HepG2 (cell line): ENCODE measurements at regions not wholly inside any gene's neighbourhood (a gene's known extent, or its start where the extent isn't known, plus 50 kb on each side); places are given as distances from the start of the nearest gene placed in this dataset.

Experiments used
- ATAC-seq: fragments of 200-7000 bp; cut with Tn5 transposase; 3 replicates; pipeline ENCODE4 v1.9.1; 2020; ENCODE audit warnings: mild to moderate bottlenecking, moderate library complexity
- BruUV-seq: library from RNA; stranded (reverse); fragments of 400-500 nt; replicated peaks from 2 replicates; lab custom pipeline; 2021; lab: Mats Ljungman, UMichigan
- CTCF ChIA-PET: fragments of 300-600 bp; formaldehyde crosslinking; extraction: SDS; loops from one replicate; lab custom pipeline; 2021; ENCODE audit warnings: low total read pairs, inconsistent platforms, low intra/inter-chr PET ratio; lab: Yijun Ruan, JAX
- POLR2A ChIA-PET: fragments of 350-600 bp; sonication (Branson Sonifier 250); formaldehyde crosslinking; loops from one replicate; lab custom pipeline; 2020; ENCODE audit warnings: antibody characterized with exemption, inconsistent platforms; lab: Yijun Ruan, JAX
- DNase-seq: peaks from one replicate; pipeline ENCODE4 v3.0.0-alpha.2; 2015; ENCODE audit warnings: low spot score
- FAIRE-seq: peaks from 3 replicates; lab custom pipeline; 2011; peaks lifted over from hg19 to GRCh38; lab: Jason Lieb, UNC
- H2AFZ ChIP-seq: one replicate; pipeline ENCODE4 v1.6.1; 2011; ENCODE audit warnings: low read length, inconsistent platforms
- H3K27ac ChIP-seq: fragments of 300-600 bp; 3 replicates; pipeline ENCODE4 v1.8.0; 2011; ENCODE audit warnings: mixed run types, mild to moderate bottlenecking, mixed read lengths, low read length, inconsistent platforms; ENCODE audit not compliant: insufficient read depth; ENCODE audit errors: extremely low read length
- H3K27me3 ChIP-seq, 2 experiments: fragments of 200-600 bp in 1 of 2; 2 replicates in 1 of 2; 3 replicates in 1 of 2; pipeline versions ENCODE4 v1.6.0 to v1.8.0; 2011; ENCODE audit warnings: low read length in 2 of 2, mild to moderate bottlenecking in 2 of 2, moderate library complexity in 2 of 2, inconsistent platforms in 1 of 2; ENCODE audit not compliant: insufficient read depth in 2 of 2, control insufficient read depth in 1 of 2
- H3K36me3 ChIP-seq, 2 experiments: fragments of 200-600 bp in 1 of 2; replicated peaks in 1 of 2; 2 replicates in 1 of 2; 3 replicates in 1 of 2; pipeline versions ENCODE4 v1.5.1 to v1.8.0; 2011; ENCODE audit warnings: low read length in 2 of 2, inconsistent platforms in 1 of 2; ENCODE audit not compliant: insufficient read depth in 2 of 2, control insufficient read depth in 1 of 2
- H3K4me1 ChIP-seq: 2 replicates; pipeline ENCODE4 v1.5.1; 2012; ENCODE audit warnings: low read length, inconsistent platforms; ENCODE audit not compliant: insufficient read depth
- H3K4me2 ChIP-seq: 2 replicates; pipeline ENCODE4 v1.6.0; 2011; ENCODE audit warnings: low read depth, low read length, inconsistent platforms
- H3K4me3 ChIP-seq, 3 experiments: fragments of 200-600 bp in 1 of 3; sonication (generic), shearing (Covaris generic) in 1 of 3; replicated peaks in 1 of 3; 2 replicates each; pipeline ENCODE4 v1.5.1; 2011 to 2016; ENCODE audit warnings: low read length in 3 of 3, inconsistent platforms in 2 of 3, low read depth in 2 of 3, mild to moderate bottlenecking in 2 of 3, control low read depth in 1 of 3, mixed read lengths in 1 of 3; ENCODE audit not compliant: insufficient read depth in 1 of 3
- H3K79me2 ChIP-seq: one replicate; pipeline ENCODE4 v1.6.1; 2011; ENCODE audit warnings: low read length, inconsistent platforms; ENCODE audit not compliant: insufficient read depth
- H3K9ac ChIP-seq: 2 replicates; pipeline ENCODE4 v1.6.0; 2011; ENCODE audit warnings: mild to moderate bottlenecking, low read depth, low read length, inconsistent platforms; ENCODE audit not compliant: insufficient read depth
- H3K9me3 ChIP-seq: 2 replicates; pipeline ENCODE4 v1.5.1; 2012; ENCODE audit warnings: mild to moderate bottlenecking, low read length
- H4K20me1 ChIP-seq: 2 replicates; pipeline ENCODE4 v1.6.0; 2011; ENCODE audit warnings: inconsistent platforms, mild to moderate bottlenecking, low read length, moderate library complexity; ENCODE audit not compliant: insufficient read depth
- BCL6 ChIP-seq: IDR thresholded peaks from 2 replicates; pipeline ENCODE4 v1.6.1; 2016; ENCODE audit warnings: missing genetic modification reagents, missing compliant biosample characterization
- ETV6 ChIP-seq: sonication (generic); formaldehyde crosslinking; conservative IDR thresholded peaks from 2 replicates; pipeline ENCODE4 v1.4.0; 2020; ENCODE audit warnings: missing genetic modification reagents
- GFI1 ChIP-seq: sonication (generic); formaldehyde crosslinking; IDR thresholded peaks from 2 replicates; pipeline ENCODE4 v1.5.0; 2020; ENCODE audit warnings: missing genetic modification reagents, mild to moderate bottlenecking, borderline replicate concordance
- HMGA1 ChIP-seq: sonication (generic); formaldehyde crosslinking; conservative IDR thresholded peaks from 2 replicates; pipeline ENCODE4 v1.4.0; 2020; ENCODE audit warnings: missing genetic modification reagents
- KLF12 ChIP-seq: sonication (generic); formaldehyde crosslinking; IDR thresholded peaks from 2 replicates; pipeline ENCODE4 v1.4.0; 2020; ENCODE audit warnings: missing genetic modification reagents, borderline replicate concordance
- REL ChIP-seq: sonication (generic); formaldehyde crosslinking; conservative IDR thresholded peaks from 2 replicates; pipeline ENCODE4 v1.8.0; 2022; ENCODE audit warnings: mild to moderate bottlenecking, missing genetic modification reagents, moderate library complexity
- YY1 ChIP-seq: IDR thresholded peaks from 2 replicates; pipeline ENCODE4 v1.6.1; 2011; ENCODE audit warnings: low read length, low read depth, moderate library complexity, mild to moderate bottlenecking; ENCODE audit not compliant: insufficient read depth, insufficient replicate concordance
- ZNF549 ChIP-seq: sonication (generic); formaldehyde crosslinking; IDR thresholded peaks from 2 replicates; pipeline ENCODE4 v1.5.0; 2020; ENCODE audit warnings: missing genetic modification reagents
- ZNF737 ChIP-seq: sonication (generic); formaldehyde crosslinking; IDR thresholded peaks from 2 replicates; pipeline ENCODE4 v1.5.0; 2020; ENCODE audit warnings: missing genetic modification reagents, mild to moderate bottlenecking, borderline replicate concordance
- WGBS: methylation state at CpG from one replicate; pipeline ENCODE4 v1.1.6; 2017; ENCODE audit warnings: low lambda C conversion rate; 5-methylcytosine and 5-hydroxymethylcytosine counted together
- in situ Hi-C: cut with HindIII; loops from 2 replicates; pipeline ENCODE4 v1.10.0; 2017; ENCODE audit warnings: low pct_unique_long_range_greater_than_20kb; ENCODE audit not compliant: extremely low pct_ligation_motif_present
- intact Hi-C: fragments of 100-400 bp; cut with micrococcal nuclease; formaldehyde crosslinking; loops from one replicate; pipeline ENCODE4 v1.10.0; 2022; ENCODE audit not compliant: unreplicated experiment
- TF ChIP-seq, protein P1 (sequence below), 2 experiments: sonication (generic) in 1 of 2; formaldehyde crosslinking in 1 of 2; IDR thresholded peaks; 2 replicates each; pipeline versions ENCODE4 v1.6.1 to v1.9.0; 2014 to 2022; ENCODE audit warnings: antibody characterized with exemption in 1 of 2, borderline replicate concordance in 1 of 2, inconsistent platforms in 1 of 2, low read depth in 1 of 2, missing genetic modification reagents in 1 of 2
- TF ChIP-seq, protein P2 (sequence below): sonication (generic); formaldehyde crosslinking; IDR thresholded peaks from 2 replicates; pipeline ENCODE4 v1.5.0; 2020; ENCODE audit warnings: missing genetic modification reagents
- TF ChIP-seq, protein P3 (sequence below): sonication (generic); formaldehyde crosslinking; IDR thresholded peaks from 2 replicates; pipeline ENCODE4 v1.4.0; 2020; ENCODE audit warnings: mild to moderate bottlenecking, missing genetic modification reagents

DNA sequence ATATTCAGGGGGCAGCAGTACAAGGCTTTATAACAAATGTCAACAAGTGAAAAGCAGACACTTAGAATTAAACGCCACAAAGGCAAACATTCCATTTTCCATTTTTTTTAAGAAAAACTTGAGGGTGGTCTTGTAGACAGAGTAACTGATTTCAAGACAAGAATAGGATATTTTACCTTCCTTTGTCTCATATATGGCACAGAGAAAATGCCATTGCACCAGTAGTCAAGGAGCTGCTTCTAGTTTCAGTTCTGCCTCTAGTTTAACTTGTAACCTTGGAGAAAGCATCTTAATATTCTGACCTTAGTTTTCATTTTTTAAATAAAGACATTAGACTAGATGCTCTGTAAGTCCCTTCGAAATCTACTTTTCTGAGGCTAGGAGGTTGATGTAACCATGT lies 355.3 kb upstream of the KCNN2 start:
- 0% methylated on average over 2 of the region's 2 CpGs for WGBS

More for the DNA sequence above, 355.3 kb upstream of the KCNN2 start:
- no peaks in the 10 kb centered on the region for H3K4me1 ChIP-seq
- no peaks in the 10 kb centered on the region for H4K20me1 ChIP-seq
- intact Hi-C loops, result no loop called here
- POLR2A ChIA-PET, result no interaction called here
- no peak overlapping the region for H3K4me3 ChIP-seq
- no peaks in the 10 kb centered on the region for H3K27me3 ChIP-seq
- no peaks in the 10 kb centered on the region for H3K36me3 ChIP-seq
- no TSS peak for BruUV-seq
- no peak overlapping the region for H2AFZ ChIP-seq
- H3K4me2 ChIP-seq, result no peak overlapping the region
- no peak overlapping the region for H3K27ac ChIP-seq
- no peak for ATAC-seq
- no peak for FAIRE-seq
- no peaks in the 10 kb centered on the region for H3K9me3 ChIP-seq
- DNase-seq, result no peak
- in situ Hi-C loops, result no loop called here
- CTCF ChIA-PET, result no interaction called here
- no peak for TF ChIP-seq REL (CRISPR knock-in tag)
- no peak for TF ChIP-seq KLF12 (CRISPR knock-in tag)
- TF ChIP-seq ZNF549 (CRISPR knock-in tag), result no peak
- TF ChIP-seq, protein P1, sequence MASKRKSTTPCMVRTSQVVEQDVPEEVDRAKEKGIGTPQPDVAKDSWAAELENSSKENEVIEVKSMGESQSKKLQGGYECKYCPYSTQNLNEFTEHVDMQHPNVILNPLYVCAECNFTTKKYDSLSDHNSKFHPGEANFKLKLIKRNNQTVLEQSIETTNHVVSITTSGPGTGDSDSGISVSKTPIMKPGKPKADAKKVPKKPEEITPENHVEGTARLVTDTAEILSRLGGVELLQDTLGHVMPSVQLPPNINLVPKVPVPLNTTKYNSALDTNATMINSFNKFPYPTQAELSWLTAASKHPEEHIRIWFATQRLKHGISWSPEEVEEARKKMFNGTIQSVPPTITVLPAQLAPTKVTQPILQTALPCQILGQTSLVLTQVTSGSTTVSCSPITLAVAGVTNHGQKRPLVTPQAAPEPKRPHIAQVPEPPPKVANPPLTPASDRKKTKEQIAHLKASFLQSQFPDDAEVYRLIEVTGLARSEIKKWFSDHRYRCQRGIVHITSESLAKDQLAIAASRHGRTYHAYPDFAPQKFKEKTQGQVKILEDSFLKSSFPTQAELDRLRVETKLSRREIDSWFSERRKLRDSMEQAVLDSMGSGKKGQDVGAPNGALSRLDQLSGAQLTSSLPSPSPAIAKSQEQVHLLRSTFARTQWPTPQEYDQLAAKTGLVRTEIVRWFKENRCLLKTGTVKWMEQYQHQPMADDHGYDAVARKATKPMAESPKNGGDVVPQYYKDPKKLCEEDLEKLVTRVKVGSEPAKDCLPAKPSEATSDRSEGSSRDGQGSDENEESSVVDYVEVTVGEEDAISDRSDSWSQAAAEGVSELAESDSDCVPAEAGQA (IDR thresholded peaks at IDR 0.05; ENCODE audit: low read depth), result no peak
- TF ChIP-seq, protein P1 (CRISPR knock-in tag; IDR thresholded peaks at IDR 0.05; ENCODE audit: borderline replicate concordance), result no peak
- TF ChIP-seq YY1, result no peak
- TF ChIP-seq ETV6, result no peak
- TF ChIP-seq BCL6 (CRISPR knock-in tag), result no peak
- no peak for TF ChIP-seq ZNF737
- TF ChIP-seq, protein P2, sequence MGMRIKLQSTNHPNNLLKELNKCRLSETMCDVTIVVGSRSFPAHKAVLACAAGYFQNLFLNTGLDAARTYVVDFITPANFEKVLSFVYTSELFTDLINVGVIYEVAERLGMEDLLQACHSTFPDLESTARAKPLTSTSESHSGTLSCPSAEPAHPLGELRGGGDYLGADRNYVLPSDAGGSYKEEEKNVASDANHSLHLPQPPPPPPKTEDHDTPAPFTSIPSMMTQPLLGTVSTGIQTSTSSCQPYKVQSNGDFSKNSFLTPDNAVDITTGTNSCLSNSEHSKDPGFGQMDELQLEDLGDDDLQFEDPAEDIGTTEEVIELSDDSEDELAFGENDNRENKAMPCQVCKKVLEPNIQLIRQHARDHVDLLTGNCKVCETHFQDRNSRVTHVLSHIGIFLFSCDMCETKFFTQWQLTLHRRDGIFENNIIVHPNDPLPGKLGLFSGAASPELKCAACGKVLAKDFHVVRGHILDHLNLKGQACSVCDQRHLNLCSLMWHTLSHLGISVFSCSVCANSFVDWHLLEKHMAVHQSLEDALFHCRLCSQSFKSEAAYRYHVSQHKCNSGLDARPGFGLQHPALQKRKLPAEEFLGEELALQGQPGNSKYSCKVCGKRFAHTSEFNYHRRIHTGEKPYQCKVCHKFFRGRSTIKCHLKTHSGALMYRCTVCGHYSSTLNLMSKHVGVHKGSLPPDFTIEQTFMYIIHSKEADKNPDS (CRISPR knock-in tag), result no peak
- TF ChIP-seq GFI1 (CRISPR knock-in tag), result no peak
- no peak for TF ChIP-seq HMGA1 (CRISPR knock-in tag)
- TF ChIP-seq, protein P3, sequence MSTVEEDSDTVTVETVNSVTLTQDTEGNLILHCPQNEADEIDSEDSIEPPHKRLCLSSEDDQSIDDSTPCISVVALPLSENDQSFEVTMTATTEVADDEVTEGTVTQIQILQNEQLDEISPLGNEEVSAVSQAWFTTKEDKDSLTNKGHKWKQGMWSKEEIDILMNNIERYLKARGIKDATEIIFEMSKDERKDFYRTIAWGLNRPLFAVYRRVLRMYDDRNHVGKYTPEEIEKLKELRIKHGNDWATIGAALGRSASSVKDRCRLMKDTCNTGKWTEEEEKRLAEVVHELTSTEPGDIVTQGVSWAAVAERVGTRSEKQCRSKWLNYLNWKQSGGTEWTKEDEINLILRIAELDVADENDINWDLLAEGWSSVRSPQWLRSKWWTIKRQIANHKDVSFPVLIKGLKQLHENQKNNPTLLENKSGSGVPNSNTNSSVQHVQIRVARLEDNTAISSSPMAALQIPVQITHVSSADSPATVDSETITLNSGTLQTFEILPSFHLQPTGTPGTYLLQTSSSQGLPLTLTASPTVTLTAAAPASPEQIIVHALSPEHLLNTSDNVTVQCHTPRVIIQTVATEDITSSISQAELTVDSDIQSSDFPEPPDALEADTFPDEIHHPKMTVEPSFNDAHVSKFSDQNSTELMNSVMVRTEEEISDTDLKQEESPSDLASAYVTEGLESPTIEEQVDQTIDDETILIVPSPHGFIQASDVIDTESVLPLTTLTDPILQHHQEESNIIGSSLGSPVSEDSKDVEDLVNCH (CRISPR knock-in tag), result no peak
- H3K9ac ChIP-seq, result no peak overlapping the region
- no peaks in the 10 kb centered on the region for H3K79me2 ChIP-seq
